ENCODE measurements at regions not wholly inside any gene's neighbourhood (a gene's known extent, or its start where the extent isn't known, plus 50 kb on each side); places are given as distances from the start of the nearest gene placed in this dataset.

DNA sequence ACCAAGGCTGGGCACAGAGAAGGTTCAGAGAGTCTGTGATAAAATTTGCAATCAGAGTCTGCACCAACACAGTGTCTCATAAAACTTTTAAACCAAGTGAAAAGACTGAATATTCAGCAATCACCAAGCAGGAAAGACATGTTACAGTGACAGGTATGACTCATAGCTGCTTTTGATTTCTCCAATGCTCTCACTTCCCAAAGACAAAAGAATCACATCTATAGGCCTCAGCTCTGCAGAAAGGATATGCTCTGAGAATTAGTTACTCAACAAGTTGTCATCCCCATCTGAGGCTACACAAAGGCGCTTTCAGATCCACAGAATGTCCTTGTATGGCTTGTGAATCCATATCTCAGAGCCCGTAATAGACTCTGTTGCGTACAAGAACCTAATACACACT, 92.5 kb downstream of the KCNF1 start:
- ATAC-seq (no peak), DNase-seq (no peak)
- Histone ChIP-seq H3K36me3 (no peaks in the 10 kb centered on the region), H3K9me3 (no peaks in the 10 kb centered on the region), H3K27me3 (peaks cover 0 to 9% of the 10 kb centered on the region in 2 donors), H3K4me1 (no peaks in the 10 kb centered on the region), H3K4me3 (no peak overlapping the region), H3K27ac (no peak overlapping the region)
- intact Hi-C loops (cut with DNase I): no loop called here
- TF ChIP-seq, protein P1, sequence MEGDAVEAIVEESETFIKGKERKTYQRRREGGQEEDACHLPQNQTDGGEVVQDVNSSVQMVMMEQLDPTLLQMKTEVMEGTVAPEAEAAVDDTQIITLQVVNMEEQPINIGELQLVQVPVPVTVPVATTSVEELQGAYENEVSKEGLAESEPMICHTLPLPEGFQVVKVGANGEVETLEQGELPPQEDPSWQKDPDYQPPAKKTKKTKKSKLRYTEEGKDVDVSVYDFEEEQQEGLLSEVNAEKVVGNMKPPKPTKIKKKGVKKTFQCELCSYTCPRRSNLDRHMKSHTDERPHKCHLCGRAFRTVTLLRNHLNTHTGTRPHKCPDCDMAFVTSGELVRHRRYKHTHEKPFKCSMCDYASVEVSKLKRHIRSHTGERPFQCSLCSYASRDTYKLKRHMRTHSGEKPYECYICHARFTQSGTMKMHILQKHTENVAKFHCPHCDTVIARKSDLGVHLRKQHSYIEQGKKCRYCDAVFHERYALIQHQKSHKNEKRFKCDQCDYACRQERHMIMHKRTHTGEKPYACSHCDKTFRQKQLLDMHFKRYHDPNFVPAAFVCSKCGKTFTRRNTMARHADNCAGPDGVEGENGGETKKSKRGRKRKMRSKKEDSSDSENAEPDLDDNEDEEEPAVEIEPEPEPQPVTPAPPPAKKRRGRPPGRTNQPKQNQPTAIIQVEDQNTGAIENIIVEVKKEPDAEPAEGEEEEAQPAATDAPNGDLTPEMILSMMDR (IDR thresholded peaks at IDR 0.05): no peak

DNA sequence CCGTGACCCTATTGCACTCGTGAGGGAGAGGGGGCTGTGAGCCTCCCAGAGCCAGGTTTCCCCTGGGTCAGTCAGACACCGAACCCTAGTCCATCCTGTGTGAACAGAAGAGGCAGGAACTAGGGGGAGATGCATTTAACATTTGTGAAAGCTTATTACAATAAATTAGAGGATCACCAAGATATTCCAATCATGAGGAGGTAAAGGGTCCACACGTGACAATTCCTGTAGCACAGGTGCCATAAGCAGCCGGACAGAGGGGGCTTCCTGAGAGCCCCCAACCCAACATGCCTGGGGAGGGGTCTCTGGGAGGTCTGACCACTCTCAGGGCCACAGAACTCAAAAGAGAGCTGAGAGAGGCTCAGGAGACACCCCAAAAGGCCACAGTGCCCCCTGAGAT, 93.3 kb downstream of the KCNF1 start:
- TF ChIP-seq, protein P1 (IDR thresholded peaks at IDR 0.05): no peak
- Histone ChIP-seq H3K4me3 (no peak overlapping the region), H3K27ac (no peak overlapping the region), H3K36me3 (no peaks in the 10 kb centered on the region), H3K9me3 (no peaks in the 10 kb centered on the region), H3K4me1 (no peaks in the 10 kb centered on the region), H3K27me3 (peaks cover 0 to 9% of the 10 kb centered on the region in 2 donors)
- intact Hi-C loops (cut with DNase I): no loop called here
- ATAC-seq (no peak), DNase-seq (no peak)

DNA sequence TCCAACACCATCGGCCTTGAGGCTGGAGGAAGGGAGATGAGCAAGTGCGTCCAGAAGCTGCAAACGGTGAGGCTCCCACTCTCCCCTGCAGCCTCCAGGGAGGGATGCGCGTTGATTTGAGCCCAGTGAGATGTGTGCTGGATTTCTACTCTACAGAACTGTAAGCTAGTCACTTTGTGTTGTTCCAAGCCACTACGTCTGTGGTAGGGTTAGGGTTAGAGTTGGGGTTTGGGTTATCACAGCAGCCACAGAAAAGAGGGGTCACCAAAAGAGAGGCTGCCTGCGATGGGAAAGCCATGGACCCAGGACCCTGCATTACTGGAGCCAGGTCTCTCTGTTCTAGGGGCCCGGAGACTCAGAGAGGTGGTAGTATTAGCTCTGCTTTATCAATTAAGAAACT, 94.5 kb downstream of the KCNF1 start:
- TF ChIP-seq, protein P1 (IDR thresholded peaks at IDR 0.05): no peak
- Histone ChIP-seq H3K27me3 (peaks cover 0 to 9% of the 10 kb centered on the region in 2 donors), H3K4me1 (no peaks in the 10 kb centered on the region), H3K4me3 (no peak overlapping the region), H3K9me3 (peaks cover 0 to 5% of the 10 kb centered on the region in 2 donors), H3K27ac (no peak overlapping the region), H3K36me3 (no peaks in the 10 kb centered on the region)
- intact Hi-C loops (cut with DNase I): no loop called here
- ATAC-seq (no peak), DNase-seq (no peak)

DNA sequence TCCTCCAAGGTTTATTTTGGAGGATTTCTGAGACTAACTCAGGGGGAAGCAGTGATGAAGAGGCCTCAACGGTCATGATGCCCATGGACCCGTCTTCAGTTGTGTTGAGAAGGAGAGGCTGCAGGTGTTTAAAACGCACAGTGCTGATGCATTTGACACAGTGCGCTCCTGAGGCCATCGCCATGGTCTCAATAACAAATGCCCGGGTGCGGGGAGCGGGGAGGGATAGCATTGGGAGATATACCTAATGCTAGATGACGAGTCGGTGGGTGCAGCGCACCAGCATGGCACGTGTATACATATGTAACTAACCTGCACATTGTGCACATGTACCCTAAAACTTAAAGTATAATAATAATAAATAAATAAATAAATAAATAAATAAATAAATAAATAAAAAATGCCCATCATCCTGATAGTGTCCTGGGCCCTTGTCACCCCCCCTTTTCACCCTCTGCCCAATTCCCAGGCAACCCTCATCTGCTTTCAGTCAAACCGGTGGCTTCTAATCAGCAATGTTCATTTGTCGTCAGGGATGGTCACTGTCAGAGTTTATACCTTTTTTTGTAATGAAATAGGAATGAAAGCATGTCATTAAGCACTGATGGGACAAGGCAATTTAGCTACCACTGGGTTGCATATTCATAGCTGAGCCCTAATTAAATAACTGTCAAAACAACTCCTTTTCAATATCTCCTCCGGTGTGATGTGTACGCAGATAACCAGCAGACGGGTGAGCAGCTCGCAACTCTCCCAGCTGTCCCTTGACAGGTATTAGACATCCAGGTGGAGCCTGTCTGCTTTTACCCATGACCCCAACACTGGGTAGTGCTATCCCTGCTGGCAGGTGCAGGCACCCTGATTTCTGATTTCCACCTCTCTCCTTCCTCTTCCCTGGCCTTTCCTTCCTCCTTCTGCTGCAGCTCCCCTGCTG, 95.9 kb downstream of the KCNF1 start:
- TF ChIP-seq, protein P1 (IDR thresholded peaks at IDR 0.05): no peak
- H3K27me3 ChIP-seq: peaks cover 0 to 9% of the 10 kb centered on the region in 2 donors
- no peak for ATAC-seq
- DNase-seq: no peak
- intact Hi-C loops (cut with DNase I): no loop called here
- no peak overlapping the region for H3K27ac ChIP-seq
- no peak overlapping the region for H3K4me3 ChIP-seq
- no peaks in the 10 kb centered on the region for H3K36me3 ChIP-seq
- H3K4me1 ChIP-seq: no peaks in the 10 kb centered on the region
- peaks cover 0 to 16% of the 10 kb centered on the region in 2 donors for H3K9me3 ChIP-seq

DNA sequence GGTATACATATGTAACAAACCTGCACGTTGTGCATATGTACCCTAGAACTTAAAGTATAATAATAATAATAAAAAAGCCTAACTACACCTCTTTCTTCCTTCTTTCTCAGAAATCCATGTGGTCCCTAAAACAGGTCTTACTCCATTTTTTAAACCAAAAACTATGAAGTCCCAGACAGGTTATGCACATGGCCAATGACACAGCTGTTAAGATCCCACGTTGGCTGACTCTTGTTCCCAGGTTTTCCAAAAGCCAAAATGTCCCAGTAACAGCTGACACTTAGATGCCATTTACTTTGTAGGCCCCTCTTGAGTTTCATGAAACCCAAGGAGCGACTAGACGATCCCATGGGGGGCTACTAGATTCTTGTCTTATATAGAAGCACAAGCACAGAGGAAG, 97.0 kb downstream of the KCNF1 start:
- no peak for DNase-seq

More for the DNA sequence above, 97.0 kb downstream of the KCNF1 start:
- Histone ChIP-seq H3K27me3 (peaks cover 0 to 9% of the 10 kb centered on the region in 2 donors), H3K4me3 (no peak overlapping the region), H3K9me3 (peaks cover 0 to 16% of the 10 kb centered on the region in 2 donors), H3K4me1 (no peaks in the 10 kb centered on the region), H3K36me3 (no peaks in the 10 kb centered on the region), H3K27ac (no peak overlapping the region)
- ATAC-seq: no peak
- intact Hi-C loops (cut with DNase I): no loop called here
- TF ChIP-seq, protein P1 (IDR thresholded peaks at IDR 0.05): no peak
